Endothelial cell of umbilical vein (primary cell): ENCODE measurements at regions not wholly inside any gene's neighbourhood (a gene's known extent, or its start where the extent isn't known, plus 50 kb on each side); places are given as distances from the start of the nearest gene placed in this dataset.

Experiments
- BruUV-seq: library from RNA; stranded (reverse); fragments of 400-500 nt; replicated peaks from 2 replicates; lab custom pipeline; 2021; lab: Mats Ljungman, UMichigan
- CTCF ChIA-PET: fragments of 300-600, 350-600 bp; sonication (Branson Sonifier 250); formaldehyde crosslinking; loops from one replicate; lab custom pipeline; 2021; ENCODE audit warnings: antibody characterized with exemption, inconsistent platforms; lab: Charles Lee
- POLR2A ChIA-PET: fragments of 300-600, 350-600 bp; sonication (Branson Sonifier 250); formaldehyde crosslinking; loops from one replicate; lab custom pipeline; 2021; ENCODE audit warnings: antibody characterized with exemption, inconsistent platforms; lab: Charles Lee
- DNase-seq: peaks from one replicate; pipeline ENCODE4 v3.0.0-alpha.2; 2011; ENCODE audit warnings: low read depth, low spot score
- FAIRE-seq: peaks from 2 replicates; lab custom pipeline; 2011; peaks lifted over from hg19 to GRCh38; lab: Jason Lieb, UNC
- H2AFZ ChIP-seq: 2 replicates; pipeline ENCODE4 v1.6.0; 2012; ENCODE audit warnings: low read depth, low read length, control low read depth, inconsistent platforms
- H3K27ac ChIP-seq: 2 replicates; pipeline ENCODE4 v1.5.1; 2011; ENCODE audit warnings: low read depth, mild to moderate bottlenecking, control low read depth, low read length, moderate library complexity; ENCODE audit not compliant: insufficient read depth
- H3K27me3 ChIP-seq, 2 experiments: 2 replicates each; pipeline versions ENCODE4 v1.6.0 to v1.6.1; 2011; ENCODE audit warnings: low read length in 2 of 2, mixed read lengths in 1 of 2; ENCODE audit not compliant: control insufficient read depth in 2 of 2, insufficient read depth in 2 of 2
- H3K36me3 ChIP-seq, 2 experiments: 2 replicates in 1 of 2; 3 replicates in 1 of 2; pipeline ENCODE4 v1.5.1; 2011; ENCODE audit warnings: low read length in 2 of 2, mild to moderate bottlenecking in 1 of 2, moderate library complexity in 1 of 2; ENCODE audit not compliant: control insufficient read depth in 2 of 2, insufficient read depth in 2 of 2; ENCODE audit errors: extremely low read depth in 1 of 2
- H3K4me1 ChIP-seq: 3 replicates; pipeline ENCODE4 v1.5.1; 2011; ENCODE audit warnings: mild to moderate bottlenecking, low read length; ENCODE audit not compliant: control insufficient read depth, insufficient read depth; ENCODE audit errors: extremely low read depth
- H3K4me2 ChIP-seq: 2 replicates; pipeline ENCODE4 v1.6.1; 2011; ENCODE audit warnings: low read length, control low read depth, mixed read lengths; ENCODE audit not compliant: insufficient read depth
- H3K4me3 ChIP-seq, 3 experiments: fragments of 200-600 bp in 1 of 3; sonication (generic), shearing (Covaris generic) in 1 of 3; replicated peaks in 1 of 3; 2 replicates each; pipeline ENCODE4 v1.5.1; 2011 to 2016; ENCODE audit warnings: control low read depth in 3 of 3, low read length in 3 of 3, mild to moderate bottlenecking in 2 of 3, inconsistent platforms in 1 of 3, low read depth in 1 of 3, moderate library complexity in 1 of 3; ENCODE audit not compliant: insufficient read depth in 1 of 3
- H3K79me2 ChIP-seq: 2 replicates; pipeline ENCODE4 v1.6.0; 2012; ENCODE audit warnings: low read length, inconsistent platforms; ENCODE audit not compliant: control insufficient read depth, insufficient read depth
- H3K9ac ChIP-seq: replicated peaks from 2 replicates; pipeline ENCODE3; 2011; ENCODE audit warnings: low read length, control low read depth; ENCODE audit not compliant: insufficient read depth; ENCODE audit errors: extremely low read depth
- H3K9me1 ChIP-seq: replicated peaks from 3 replicates; pipeline ENCODE4 v1.6.0; 2011; ENCODE audit warnings: mild to moderate bottlenecking, low read length; ENCODE audit not compliant: control insufficient read depth, insufficient read depth; ENCODE audit errors: extremely low read depth
- H3K9me3 ChIP-seq: replicated peaks from 2 replicates; pipeline ENCODE4 v1.5.1; 2012; ENCODE audit warnings: low read length, inconsistent platforms; ENCODE audit not compliant: control insufficient read depth, insufficient read depth
- H4K20me1 ChIP-seq: replicated peaks from 2 replicates; pipeline ENCODE3; 2011; ENCODE audit warnings: mild to moderate bottlenecking, low read length; ENCODE audit not compliant: control insufficient read depth, insufficient read depth; ENCODE audit errors: extremely low read depth
- EZH2 ChIP-seq: IDR thresholded peaks from 2 replicates; pipeline ENCODE4 v1.6.1; 2012; ENCODE audit warnings: borderline replicate concordance, low read depth, mild to moderate bottlenecking, moderate library complexity, low read length, inconsistent platforms; ENCODE audit not compliant: severe bottlenecking
- FOS ChIP-seq: IDR thresholded peaks from 2 replicates; pipeline ENCODE4 v1.6.1; 2011; ENCODE audit warnings: mild to moderate bottlenecking, low read length, moderate library complexity, borderline replicate concordance; ENCODE audit not compliant: insufficient read depth
- GATA2 ChIP-seq: IDR thresholded peaks from 2 replicates; pipeline ENCODE4 v1.7.0; 2011; ENCODE audit warnings: low read depth, mild to moderate bottlenecking, moderate library complexity, mixed read lengths, low read length; ENCODE audit not compliant: insufficient read length, insufficient read depth
- JUN ChIP-seq: IDR thresholded peaks from 2 replicates; pipeline ENCODE4 v1.6.1; 2011; ENCODE audit warnings: borderline replicate concordance, low read depth; ENCODE audit not compliant: insufficient read length, insufficient read depth
- MYC ChIP-seq: IDR thresholded peaks from one replicate; pipeline ENCODE4 v1.6.1; 2011; ENCODE audit warnings: mild to moderate bottlenecking, low read depth, low read length
- POLR2A ChIP-seq: IDR thresholded peaks from 2 replicates; pipeline ENCODE4 v1.6.1; 2012; ENCODE audit warnings: low read depth, mild to moderate bottlenecking, control low read depth, low read length
- POLR2AphosphoS5 ChIP-seq: IDR thresholded peaks from 2 replicates; pipeline ENCODE4 v1.6.1; 2012; ENCODE audit warnings: low read depth, mild to moderate bottlenecking, control low read depth, low read length, moderate library complexity; ENCODE audit not compliant: insufficient read depth
- dilution Hi-C: fragments of 300-500 bp; cut with MboI; formaldehyde crosslinking; loops from one replicate; pipeline ENCODE4 v1.15.0; 2019; ENCODE audit warnings: low sequenced_read_pairs; ENCODE audit not compliant: extremely low pct_ligation_motif_present
- intact Hi-C: fragments of 100-400 bp; cut with micrococcal nuclease; formaldehyde crosslinking; loops from one replicate; pipeline ENCODE4 v1.10.0; 2022
- TF ChIP-seq, protein P1 (sequence below), 2 donors: IDR thresholded peaks; 1 replicate in 1 of 2; 2 replicates in 1 of 2; pipeline ENCODE4 v1.5.1; 2011; ENCODE audit warnings: low read length in 2 of 2, mild to moderate bottlenecking in 2 of 2, moderate library complexity in 2 of 2, control low read depth in 1 of 2, inconsistent platforms in 1 of 2, low read depth in 1 of 2; ENCODE audit not compliant: insufficient read depth in 1 of 2; ENCODE audit errors: extremely low read depth in 1 of 2
- TF ChIP-seq, protein P2 (sequence below): IDR thresholded peaks from 2 replicates; pipeline ENCODE4 v1.6.1; 2011; ENCODE audit not compliant: insufficient read depth, insufficient read length

DNA sequence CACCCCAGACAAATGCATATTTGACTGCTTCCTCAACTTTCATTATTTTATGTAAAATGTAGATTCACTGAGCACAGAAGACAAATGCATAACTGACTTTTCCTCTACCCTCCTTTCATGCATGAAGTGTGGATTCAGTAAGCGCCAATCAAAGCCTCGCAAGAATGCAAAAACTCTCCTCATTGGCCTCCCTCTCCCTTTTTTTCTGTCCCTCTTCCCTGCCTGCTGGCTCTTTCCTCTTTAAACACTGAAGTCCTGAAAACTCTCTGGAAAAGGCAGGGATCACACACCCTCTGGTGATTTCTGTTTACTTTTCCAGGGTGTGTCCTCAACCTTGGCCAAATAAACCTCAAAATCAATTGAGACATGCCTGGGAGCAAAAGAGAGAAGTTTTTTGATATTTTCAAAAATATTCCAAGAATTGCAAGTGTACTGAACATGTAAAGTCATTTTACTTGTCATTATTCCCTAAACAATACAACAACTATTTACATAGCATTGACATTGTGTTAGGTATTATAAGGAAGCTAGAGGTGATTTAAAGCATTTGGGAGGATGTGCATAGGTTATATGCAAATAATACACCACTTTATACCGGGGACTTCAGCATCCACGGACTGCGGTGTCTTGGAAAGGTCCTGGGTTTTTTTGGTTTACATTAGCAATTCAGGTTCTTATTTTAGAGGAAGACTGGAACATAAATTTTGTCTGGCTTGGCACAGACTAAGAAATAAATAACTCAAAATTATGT is 71.4 kb downstream of the SEC61G start:
- intact Hi-C loops = no loop called here

More for the DNA sequence above, 71.4 kb downstream of the SEC61G start:
- no TSS peak for BruUV-seq
- no peaks in the 10 kb centered on the region for H3K4me1 ChIP-seq
- H3K4me3 ChIP-seq = no peak overlapping the region
- no peak overlapping the region for H3K9ac ChIP-seq
- DNase-seq (no peak), FAIRE-seq (no peak)
- H3K4me2 ChIP-seq = no peak overlapping the region
- H2AFZ ChIP-seq = no peak overlapping the region
- H3K36me3 ChIP-seq = no peaks in the 10 kb centered on the region
- H3K79me2 ChIP-seq = no peaks in the 10 kb centered on the region
- no peak overlapping the region for H3K27ac ChIP-seq
- no peaks in the 10 kb centered on the region for H3K9me3 ChIP-seq
- no peaks in the 10 kb centered on the region for H3K27me3 ChIP-seq
- no peaks in the 10 kb centered on the region for H4K20me1 ChIP-seq
- ChIA-PET POLR2A (no interaction called here), CTCF (no interaction called here)
- H3K9me1 ChIP-seq = no peaks in the 10 kb centered on the region
- TF ChIP-seq JUN (no peak), POLR2AphosphoS5 (no peak), GATA2 (no peak), EZH2 (no peak), POLR2A (no peak), MYC (no peak), FOS (no peak)
- TF ChIP-seq, protein P1, sequence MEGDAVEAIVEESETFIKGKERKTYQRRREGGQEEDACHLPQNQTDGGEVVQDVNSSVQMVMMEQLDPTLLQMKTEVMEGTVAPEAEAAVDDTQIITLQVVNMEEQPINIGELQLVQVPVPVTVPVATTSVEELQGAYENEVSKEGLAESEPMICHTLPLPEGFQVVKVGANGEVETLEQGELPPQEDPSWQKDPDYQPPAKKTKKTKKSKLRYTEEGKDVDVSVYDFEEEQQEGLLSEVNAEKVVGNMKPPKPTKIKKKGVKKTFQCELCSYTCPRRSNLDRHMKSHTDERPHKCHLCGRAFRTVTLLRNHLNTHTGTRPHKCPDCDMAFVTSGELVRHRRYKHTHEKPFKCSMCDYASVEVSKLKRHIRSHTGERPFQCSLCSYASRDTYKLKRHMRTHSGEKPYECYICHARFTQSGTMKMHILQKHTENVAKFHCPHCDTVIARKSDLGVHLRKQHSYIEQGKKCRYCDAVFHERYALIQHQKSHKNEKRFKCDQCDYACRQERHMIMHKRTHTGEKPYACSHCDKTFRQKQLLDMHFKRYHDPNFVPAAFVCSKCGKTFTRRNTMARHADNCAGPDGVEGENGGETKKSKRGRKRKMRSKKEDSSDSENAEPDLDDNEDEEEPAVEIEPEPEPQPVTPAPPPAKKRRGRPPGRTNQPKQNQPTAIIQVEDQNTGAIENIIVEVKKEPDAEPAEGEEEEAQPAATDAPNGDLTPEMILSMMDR (IDR thresholded peaks at IDR 0.05; ENCODE audit: extremely low read depth in 1 of 2, insufficient read depth in 1 of 2, low read depth in 1 of 2, low read length in 2 of 2) = no peak
- TF ChIP-seq, protein P2, sequence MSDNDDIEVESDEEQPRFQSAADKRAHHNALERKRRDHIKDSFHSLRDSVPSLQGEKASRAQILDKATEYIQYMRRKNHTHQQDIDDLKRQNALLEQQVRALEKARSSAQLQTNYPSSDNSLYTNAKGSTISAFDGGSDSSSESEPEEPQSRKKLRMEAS = no peak
- dilution Hi-C loops = no loop called here
